ENCODE measurements at regions not wholly inside any gene's neighbourhood (a gene's known extent, or its start where the extent isn't known, plus 50 kb on each side); places are given as distances from the start of the nearest gene placed in this dataset.

DNA sequence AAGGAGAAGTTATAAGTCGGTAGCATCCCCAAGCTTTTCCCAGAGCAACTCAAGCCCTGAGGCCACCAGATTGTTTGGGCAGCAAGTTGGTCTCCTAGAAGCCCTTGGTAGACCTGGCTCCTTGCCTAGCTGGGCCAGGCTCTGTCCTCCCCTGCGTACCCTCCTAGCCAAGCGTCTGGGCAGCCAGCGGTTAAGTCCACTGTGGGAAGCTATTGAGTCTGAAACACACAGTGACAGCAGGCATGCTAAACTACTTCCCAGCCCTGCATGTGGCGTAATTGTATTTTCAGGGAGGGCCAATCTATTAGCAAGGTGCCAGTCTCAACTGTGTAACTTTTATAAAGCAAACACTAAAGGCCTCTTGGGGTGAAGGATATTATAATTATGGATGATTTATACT, 419.1 kb upstream of the RBFOX1 start:
- no peak for DNase-seq
- no peak for TF ChIP-seq POLR2A (IDR thresholded peaks at IDR 0.05)
- TF ChIP-seq POLR2AphosphoS5 (IDR thresholded peaks at IDR 0.05) = no peak
- TF ChIP-seq, protein P1, sequence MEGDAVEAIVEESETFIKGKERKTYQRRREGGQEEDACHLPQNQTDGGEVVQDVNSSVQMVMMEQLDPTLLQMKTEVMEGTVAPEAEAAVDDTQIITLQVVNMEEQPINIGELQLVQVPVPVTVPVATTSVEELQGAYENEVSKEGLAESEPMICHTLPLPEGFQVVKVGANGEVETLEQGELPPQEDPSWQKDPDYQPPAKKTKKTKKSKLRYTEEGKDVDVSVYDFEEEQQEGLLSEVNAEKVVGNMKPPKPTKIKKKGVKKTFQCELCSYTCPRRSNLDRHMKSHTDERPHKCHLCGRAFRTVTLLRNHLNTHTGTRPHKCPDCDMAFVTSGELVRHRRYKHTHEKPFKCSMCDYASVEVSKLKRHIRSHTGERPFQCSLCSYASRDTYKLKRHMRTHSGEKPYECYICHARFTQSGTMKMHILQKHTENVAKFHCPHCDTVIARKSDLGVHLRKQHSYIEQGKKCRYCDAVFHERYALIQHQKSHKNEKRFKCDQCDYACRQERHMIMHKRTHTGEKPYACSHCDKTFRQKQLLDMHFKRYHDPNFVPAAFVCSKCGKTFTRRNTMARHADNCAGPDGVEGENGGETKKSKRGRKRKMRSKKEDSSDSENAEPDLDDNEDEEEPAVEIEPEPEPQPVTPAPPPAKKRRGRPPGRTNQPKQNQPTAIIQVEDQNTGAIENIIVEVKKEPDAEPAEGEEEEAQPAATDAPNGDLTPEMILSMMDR (IDR thresholded peaks at IDR 0.05) = no peak
- no peak for TF ChIP-seq EP300 (IDR thresholded peaks at IDR 0.05)
- H3K27ac ChIP-seq = no peak overlapping the region
- H3K36me3 ChIP-seq = no peaks in the 10 kb centered on the region
- WGBS, 2 donors = 49 to 65% methylated on average over 4 to 5 of the region's 5 CpGs
- no peaks in the 10 kb centered on the region for H3K27me3 ChIP-seq
- H3K4me1 ChIP-seq = no peaks in the 10 kb centered on the region
- ATAC-seq (ENCODE audit: low FRiP score in 2 of 2) = no peak
- H3K4me3 ChIP-seq = no peak overlapping the region
- H3K9me3 ChIP-seq = no peaks in the 10 kb centered on the region

DNA sequence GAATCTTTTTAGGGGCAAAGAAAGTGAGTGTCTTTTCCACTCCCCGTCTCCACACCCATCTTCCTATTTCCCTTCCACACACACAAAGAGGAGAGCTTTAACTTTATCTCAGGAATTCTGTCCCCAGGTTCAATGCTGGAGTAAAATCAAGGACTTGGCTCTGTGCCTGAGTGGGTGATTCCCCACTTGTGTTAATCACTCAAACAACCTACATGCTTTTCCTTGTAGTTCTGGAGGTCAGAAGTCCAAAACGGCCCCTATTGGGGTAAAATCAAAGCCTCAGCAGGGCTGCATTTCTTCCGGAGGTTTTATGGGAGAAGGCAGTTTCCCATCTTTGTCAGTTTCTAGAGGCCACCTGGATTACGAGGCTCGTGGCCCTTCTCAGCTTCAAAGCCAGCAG, 422.3 kb upstream of the RBFOX1 start:
- DNase-seq (no peak), ATAC-seq (ENCODE audit: low FRiP score in 2 of 2) (no peak)
- TF ChIP-seq POLR2AphosphoS5 (IDR thresholded peaks at IDR 0.05) (no peak), POLR2A (IDR thresholded peaks at IDR 0.05) (no peak), EP300 (IDR thresholded peaks at IDR 0.05) (no peak)
- TF ChIP-seq, protein P1 (IDR thresholded peaks at IDR 0.05) = no peak
- no peak overlapping the region for H3K4me3 ChIP-seq
- H3K27me3 ChIP-seq = no peaks in the 10 kb centered on the region
- H3K36me3 ChIP-seq = no peaks in the 10 kb centered on the region
- no peaks in the 10 kb centered on the region for H3K4me1 ChIP-seq
- WGBS, 2 donors = 56 to 57% methylated on average over 5 of the region's 5 CpGs
- no peaks in the 10 kb centered on the region for H3K9me3 ChIP-seq
- no peak overlapping the region for H3K27ac ChIP-seq

DNA sequence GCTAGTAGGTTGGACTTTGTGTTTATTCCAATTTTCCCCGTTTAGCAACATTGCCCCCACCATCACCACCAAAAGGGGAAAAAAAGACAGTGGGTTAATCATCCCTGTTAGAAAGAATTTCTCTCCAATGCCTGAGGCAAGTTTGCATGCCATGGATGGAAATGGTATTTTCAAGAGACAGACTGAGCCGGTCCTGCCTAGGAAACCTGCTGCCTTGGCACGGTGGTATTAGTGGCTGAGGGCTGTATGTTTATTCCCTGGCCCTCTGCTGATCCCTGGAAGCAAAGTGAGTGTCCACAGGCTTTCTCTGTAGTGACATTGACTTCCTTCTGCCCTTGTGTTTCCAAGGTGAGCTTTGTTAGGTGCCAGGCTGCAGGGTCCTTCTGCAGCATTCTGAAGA, 427.0 kb upstream of the RBFOX1 start:
- TF ChIP-seq EP300 (IDR thresholded peaks at IDR 0.05) (no peak), POLR2AphosphoS5 (IDR thresholded peaks at IDR 0.05) (no peak), POLR2A (IDR thresholded peaks at IDR 0.05) (no peak)
- TF ChIP-seq, protein P1 (IDR thresholded peaks at IDR 0.05) = no peak
- 72 to 75% methylated on average over 3 of the region's 3 CpGs for WGBS, 2 donors
- no peak for ATAC-seq (ENCODE audit: low FRiP score in 2 of 2)
- H3K27me3 ChIP-seq = no peaks in the 10 kb centered on the region
- DNase-seq = no peak
- no peaks in the 10 kb centered on the region for H3K4me1 ChIP-seq
- H3K36me3 ChIP-seq = no peaks in the 10 kb centered on the region
- H3K4me3 ChIP-seq = no peak overlapping the region
- H3K27ac ChIP-seq = no peak overlapping the region
- no peaks in the 10 kb centered on the region for H3K9me3 ChIP-seq

DNA sequence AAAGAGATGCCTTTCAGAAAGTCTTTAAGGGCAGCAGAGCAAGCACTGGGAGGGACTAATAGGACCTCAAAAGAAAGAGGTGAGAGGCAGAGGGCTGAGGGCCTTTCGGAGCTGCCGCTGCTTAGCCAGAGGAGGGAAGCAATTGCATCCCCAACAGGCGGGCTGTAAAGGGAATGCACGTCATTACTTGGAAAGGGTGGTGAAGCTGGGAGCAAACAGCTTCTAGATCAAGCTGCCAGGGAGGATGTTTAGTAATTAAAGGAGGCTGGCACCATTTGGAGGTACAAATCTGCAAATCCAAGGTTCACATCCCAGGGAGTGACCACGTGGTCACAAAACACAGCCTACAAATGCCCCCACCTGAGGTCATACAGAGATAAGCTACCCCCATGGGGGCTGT, 429.0 kb upstream of the RBFOX1 start:
- H3K4me3 ChIP-seq = no peak overlapping the region
- no peaks in the 10 kb centered on the region for H3K4me1 ChIP-seq
- no peak for DNase-seq
- no peak for ATAC-seq (ENCODE audit: low FRiP score in 2 of 2)
- no peaks in the 10 kb centered on the region for H3K36me3 ChIP-seq
- TF ChIP-seq POLR2A (IDR thresholded peaks at IDR 0.05) (no peak), POLR2AphosphoS5 (IDR thresholded peaks at IDR 0.05) (no peak), EP300 (IDR thresholded peaks at IDR 0.05) (no peak)
- TF ChIP-seq, protein P1 (IDR thresholded peaks at IDR 0.05) = no peak
- H3K27ac ChIP-seq = no peak overlapping the region
- 65 to 71% methylated on average over 5 of the region's 5 CpGs for WGBS, 2 donors
- H3K9me3 ChIP-seq = no peaks in the 10 kb centered on the region
- no peaks in the 10 kb centered on the region for H3K27me3 ChIP-seq

DNA sequence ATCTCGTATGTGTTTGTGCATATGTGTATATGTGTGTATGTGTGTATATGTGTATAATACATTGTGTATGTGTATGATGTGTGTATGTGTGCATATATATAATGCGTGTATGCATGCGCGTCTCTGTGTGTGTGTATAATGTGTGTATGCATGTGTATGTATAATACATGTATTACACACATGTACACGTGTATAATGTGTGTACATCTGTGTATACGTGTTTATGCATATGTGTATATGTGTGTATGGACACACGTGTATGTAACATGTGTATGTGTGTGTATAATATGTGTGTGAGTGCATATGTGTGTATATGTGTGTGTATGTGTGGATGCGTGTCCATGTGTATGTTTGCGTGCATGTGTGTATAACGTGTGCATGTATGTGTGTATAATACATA, 433.7 kb upstream of the RBFOX1 start:
- WGBS, 2 donors = 81 to 83% methylated on average over 10 of the region's 10 CpGs
- H3K27me3 ChIP-seq = no peaks in the 10 kb centered on the region
- TF ChIP-seq EP300 (IDR thresholded peaks at IDR 0.05) = no peak
- TF ChIP-seq POLR2AphosphoS5 (IDR thresholded peaks at IDR 0.05) = no peak
- TF ChIP-seq, protein P1 (IDR thresholded peaks at IDR 0.05) = no peak
- no peak for TF ChIP-seq POLR2A (IDR thresholded peaks at IDR 0.05)

More for the DNA sequence above, 433.7 kb upstream of the RBFOX1 start:
- H3K27ac ChIP-seq = no peak overlapping the region
- no peaks in the 10 kb centered on the region for H3K9me3 ChIP-seq
- H3K4me1 ChIP-seq = no peaks in the 10 kb centered on the region
- no peak overlapping the region for H3K4me3 ChIP-seq
- no peaks in the 10 kb centered on the region for H3K36me3 ChIP-seq
- DNase-seq = no peak
- ATAC-seq (ENCODE audit: low FRiP score in 2 of 2) = no peak
